ENCODE measurements at regions not wholly inside any gene's neighbourhood (a gene's known extent, or its start where the extent isn't known, plus 50 kb on each side); places are given as distances from the start of the nearest gene placed in this dataset.

- TF ChIP-seq BHLHE40 (IDR thresholded peaks at IDR 0.05; ENCODE audit: low read depth, low read length) (no peak), POLR2AphosphoS2 (conservative IDR thresholded peaks at IDR 0.05; ENCODE audit: low read length) (no peak), CEBPB (IDR thresholded peaks at IDR 0.05) (no peak), POLR2A (IDR thresholded peaks at IDR 0.05; ENCODE audit: low read length) (no peak), MAFK (IDR thresholded peaks at IDR 0.05; ENCODE audit: partially characterized antibody) (no peak), EP300 (IDR thresholded peaks at IDR 0.05) (no peak), JUN (IDR thresholded peaks at IDR 0.05) (no peak), KDM1A (IDR thresholded peaks at IDR 0.05; ENCODE audit: low read depth) (no peak), KDM5A (IDR thresholded peaks at IDR 0.05) (no peak), GATA3 (IDR thresholded peaks at IDR 0.05; ENCODE audit: borderline replicate concordance) (no peak)
- TF ChIP-seq, protein P1, sequence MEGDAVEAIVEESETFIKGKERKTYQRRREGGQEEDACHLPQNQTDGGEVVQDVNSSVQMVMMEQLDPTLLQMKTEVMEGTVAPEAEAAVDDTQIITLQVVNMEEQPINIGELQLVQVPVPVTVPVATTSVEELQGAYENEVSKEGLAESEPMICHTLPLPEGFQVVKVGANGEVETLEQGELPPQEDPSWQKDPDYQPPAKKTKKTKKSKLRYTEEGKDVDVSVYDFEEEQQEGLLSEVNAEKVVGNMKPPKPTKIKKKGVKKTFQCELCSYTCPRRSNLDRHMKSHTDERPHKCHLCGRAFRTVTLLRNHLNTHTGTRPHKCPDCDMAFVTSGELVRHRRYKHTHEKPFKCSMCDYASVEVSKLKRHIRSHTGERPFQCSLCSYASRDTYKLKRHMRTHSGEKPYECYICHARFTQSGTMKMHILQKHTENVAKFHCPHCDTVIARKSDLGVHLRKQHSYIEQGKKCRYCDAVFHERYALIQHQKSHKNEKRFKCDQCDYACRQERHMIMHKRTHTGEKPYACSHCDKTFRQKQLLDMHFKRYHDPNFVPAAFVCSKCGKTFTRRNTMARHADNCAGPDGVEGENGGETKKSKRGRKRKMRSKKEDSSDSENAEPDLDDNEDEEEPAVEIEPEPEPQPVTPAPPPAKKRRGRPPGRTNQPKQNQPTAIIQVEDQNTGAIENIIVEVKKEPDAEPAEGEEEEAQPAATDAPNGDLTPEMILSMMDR (IDR thresholded peaks at IDR 0.05), result no peak
- TF ChIP-seq, protein P2, sequence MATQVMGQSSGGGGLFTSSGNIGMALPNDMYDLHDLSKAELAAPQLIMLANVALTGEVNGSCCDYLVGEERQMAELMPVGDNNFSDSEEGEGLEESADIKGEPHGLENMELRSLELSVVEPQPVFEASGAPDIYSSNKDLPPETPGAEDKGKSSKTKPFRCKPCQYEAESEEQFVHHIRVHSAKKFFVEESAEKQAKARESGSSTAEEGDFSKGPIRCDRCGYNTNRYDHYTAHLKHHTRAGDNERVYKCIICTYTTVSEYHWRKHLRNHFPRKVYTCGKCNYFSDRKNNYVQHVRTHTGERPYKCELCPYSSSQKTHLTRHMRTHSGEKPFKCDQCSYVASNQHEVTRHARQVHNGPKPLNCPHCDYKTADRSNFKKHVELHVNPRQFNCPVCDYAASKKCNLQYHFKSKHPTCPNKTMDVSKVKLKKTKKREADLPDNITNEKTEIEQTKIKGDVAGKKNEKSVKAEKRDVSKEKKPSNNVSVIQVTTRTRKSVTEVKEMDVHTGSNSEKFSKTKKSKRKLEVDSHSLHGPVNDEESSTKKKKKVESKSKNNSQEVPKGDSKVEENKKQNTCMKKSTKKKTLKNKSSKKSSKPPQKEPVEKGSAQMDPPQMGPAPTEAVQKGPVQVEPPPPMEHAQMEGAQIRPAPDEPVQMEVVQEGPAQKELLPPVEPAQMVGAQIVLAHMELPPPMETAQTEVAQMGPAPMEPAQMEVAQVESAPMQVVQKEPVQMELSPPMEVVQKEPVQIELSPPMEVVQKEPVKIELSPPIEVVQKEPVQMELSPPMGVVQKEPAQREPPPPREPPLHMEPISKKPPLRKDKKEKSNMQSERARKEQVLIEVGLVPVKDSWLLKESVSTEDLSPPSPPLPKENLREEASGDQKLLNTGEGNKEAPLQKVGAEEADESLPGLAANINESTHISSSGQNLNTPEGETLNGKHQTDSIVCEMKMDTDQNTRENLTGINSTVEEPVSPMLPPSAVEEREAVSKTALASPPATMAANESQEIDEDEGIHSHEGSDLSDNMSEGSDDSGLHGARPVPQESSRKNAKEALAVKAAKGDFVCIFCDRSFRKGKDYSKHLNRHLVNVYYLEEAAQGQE (IDR thresholded peaks at IDR 0.05), result no peak
- TF ChIP-seq, protein P3, sequence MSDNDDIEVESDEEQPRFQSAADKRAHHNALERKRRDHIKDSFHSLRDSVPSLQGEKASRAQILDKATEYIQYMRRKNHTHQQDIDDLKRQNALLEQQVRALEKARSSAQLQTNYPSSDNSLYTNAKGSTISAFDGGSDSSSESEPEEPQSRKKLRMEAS (IDR thresholded peaks at IDR 0.05), result no peak
These were observed 2344.1 kb downstream of the PCDH7 start for GRCh38 chr4:33064238-33064637.
